PC-9 (cell line): ENCODE measurements at regions not wholly inside any gene's neighbourhood (a gene's known extent, or its start where the extent isn't known, plus 50 kb on each side); places are given as distances from the start of the nearest gene placed in this dataset.

ENCODE experiments used
- EZH2 ChIP-seq: fragments of 200-600 bp; sonication (generic); IDR thresholded peaks from 2 replicates; pipeline ENCODE4 v1.8.0; 2017; ENCODE audit warnings: antibody characterized with exemption, low read depth
- TF ChIP-seq, protein P1 (sequence below): fragments of 200-600 bp; sonication (generic); conservative IDR thresholded peaks from 2 replicates; pipeline ENCODE4 v1.6.1; 2017; ENCODE audit warnings: mixed run types, antibody characterized with exemption, mild to moderate bottlenecking, moderate library complexity

DNA sequence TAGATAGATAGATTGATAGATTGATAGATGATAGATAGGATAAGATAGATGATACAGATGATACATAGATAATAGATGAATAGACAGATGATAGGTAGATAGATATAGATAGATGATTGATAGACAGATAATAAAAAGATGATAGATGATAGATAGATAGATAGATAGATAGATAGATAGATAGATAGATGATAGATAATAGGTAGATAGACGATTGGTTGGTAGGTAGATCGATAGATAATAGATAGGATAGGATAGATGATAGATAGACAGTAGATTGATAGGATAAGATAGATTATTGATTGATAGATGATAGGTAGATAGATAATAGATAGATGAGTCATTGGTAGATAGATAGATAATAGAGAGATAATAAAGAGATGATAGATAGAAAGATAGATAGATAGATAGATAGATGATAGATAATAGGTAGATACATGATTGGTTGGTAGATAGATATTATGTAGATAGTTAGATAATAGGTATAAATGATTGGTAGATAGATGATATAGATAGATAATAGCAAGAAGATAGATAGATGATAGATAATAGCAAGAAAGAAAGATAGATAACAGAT lies 109.4 kb upstream of the C16orf82 start:
- TF ChIP-seq, protein P1, sequence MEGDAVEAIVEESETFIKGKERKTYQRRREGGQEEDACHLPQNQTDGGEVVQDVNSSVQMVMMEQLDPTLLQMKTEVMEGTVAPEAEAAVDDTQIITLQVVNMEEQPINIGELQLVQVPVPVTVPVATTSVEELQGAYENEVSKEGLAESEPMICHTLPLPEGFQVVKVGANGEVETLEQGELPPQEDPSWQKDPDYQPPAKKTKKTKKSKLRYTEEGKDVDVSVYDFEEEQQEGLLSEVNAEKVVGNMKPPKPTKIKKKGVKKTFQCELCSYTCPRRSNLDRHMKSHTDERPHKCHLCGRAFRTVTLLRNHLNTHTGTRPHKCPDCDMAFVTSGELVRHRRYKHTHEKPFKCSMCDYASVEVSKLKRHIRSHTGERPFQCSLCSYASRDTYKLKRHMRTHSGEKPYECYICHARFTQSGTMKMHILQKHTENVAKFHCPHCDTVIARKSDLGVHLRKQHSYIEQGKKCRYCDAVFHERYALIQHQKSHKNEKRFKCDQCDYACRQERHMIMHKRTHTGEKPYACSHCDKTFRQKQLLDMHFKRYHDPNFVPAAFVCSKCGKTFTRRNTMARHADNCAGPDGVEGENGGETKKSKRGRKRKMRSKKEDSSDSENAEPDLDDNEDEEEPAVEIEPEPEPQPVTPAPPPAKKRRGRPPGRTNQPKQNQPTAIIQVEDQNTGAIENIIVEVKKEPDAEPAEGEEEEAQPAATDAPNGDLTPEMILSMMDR: no peak
- no peak for TF ChIP-seq EZH2
